ENCODE measurements at regions not wholly inside any gene's neighbourhood (a gene's known extent, or its start where the extent isn't known, plus 50 kb on each side); places are given as distances from the start of the nearest gene placed in this dataset.

- no peak for ATAC-seq (ENCODE audit: poor library complexity)
- CTCF ChIA-PET, result interaction anchor here (2.9 kb wide), 1 partner anchor 152 kb away, joined by 15 read pairs; no protein-coding TSS in a partner anchor
Observed at GRCh38 chr7:155192961-155193640, 104.6 kb upstream of the INSIG1 start.

GRCh38 chr7:155193716-155194115, 104.0 kb upstream of the INSIG1 start:
- Mint-ChIP-seq H3K27me3 (peaks cover 21% of the 10 kb centered on the region), H3K4me3 (no peak overlapping the region), H3K27ac (no peak overlapping the region), H3K36me3 (ENCODE audit: low read depth) (no peaks in the 10 kb centered on the region), H3K4me1 (ENCODE audit: low read depth) (no peaks in the 10 kb centered on the region), H3K9me3 (peaks cover 6% of the 10 kb centered on the region)
- ChIA-PET POLR2A (no interaction called here), CTCF (interaction anchor here (2.9 kb wide), 1 partner anchor 151 kb away, joined by 15 read pairs; no protein-coding TSS in a partner anchor)
- Histone ChIP-seq H3K27me3 (ENCODE audit: control insufficient read depth in 1 of 2, insufficient read depth in 2 of 2, low read length in 2 of 2) (no peaks in the 10 kb centered on the region), H3K4me3 (ENCODE audit: low read length) (no peak overlapping the region), H3K4me1 (ENCODE audit: insufficient read depth, low read length) (peaks cover 5% of the 10 kb centered on the region), H3K27ac (ENCODE audit: low read depth in 1 of 2, low read length in 2 of 2) (no peak overlapping the region), H3K9me3 (ENCODE audit: control insufficient read depth in 1 of 2, insufficient read depth in 1 of 2, low read length in 2 of 2) (peaks cover 16 to 19% of the 10 kb centered on the region in 2 experiments), H3K36me3 (ENCODE audit: insufficient read depth, low read length) (no peaks in the 10 kb centered on the region)
- ATAC-seq (ENCODE audit: poor library complexity) (no peak), DNase-seq (no peak)
- intact Hi-C loops (cut with DNase I, micrococcal nuclease), result loop anchor here (5.0 kb wide), 2 partner anchors 104 to 266 kb away; partner anchors contain the start of gene INSIG1 (in 1 of the 2)
- TF ChIP-seq CTCF (IDR thresholded peaks at IDR 0.05), result no peak

More at GRCh38 chr7:155192961-155193640, 104.6 kb upstream of the INSIG1 start:
- peaks cover 13 to 16% of the 10 kb centered on the region in 2 experiments for H3K9me3 ChIP-seq (ENCODE audit: control insufficient read depth in 1 of 2, insufficient read depth in 1 of 2, low read length in 2 of 2)
- no peaks in the 10 kb centered on the region for H3K36me3 ChIP-seq (ENCODE audit: insufficient read depth, low read length)
- intact Hi-C loops (cut with DNase I, micrococcal nuclease), result loop anchor here (5.0 kb wide), 2 partner anchors 104 to 266 kb away; partner anchors contain the start of gene INSIG1 (in 1 of the 2)
- Mint-ChIP-seq H3K27ac (no peak overlapping the region), H3K4me1 (ENCODE audit: low read depth) (no peaks in the 10 kb centered on the region), H3K4me3 (no peak overlapping the region), H3K9me3 (peaks cover 6% of the 10 kb centered on the region), H3K27me3 (peaks cover 26% of the 10 kb centered on the region), H3K36me3 (ENCODE audit: low read depth) (no peaks in the 10 kb centered on the region)
- H3K27ac ChIP-seq (ENCODE audit: low read depth in 1 of 2, low read length in 2 of 2), result no peak overlapping the region
- H3K27me3 ChIP-seq (ENCODE audit: control insufficient read depth in 1 of 2, insufficient read depth in 2 of 2, low read length in 2 of 2), result no peaks in the 10 kb centered on the region
- H3K4me1 ChIP-seq (ENCODE audit: insufficient read depth, low read length), result peaks cover 5% of the 10 kb centered on the region
- no peak for TF ChIP-seq CTCF (IDR thresholded peaks at IDR 0.05)
- H3K4me3 ChIP-seq (ENCODE audit: low read length), result no peak overlapping the region
- no peak for DNase-seq
- POLR2A ChIA-PET, result no interaction called here

- H3K4me1 ChIP-seq (ENCODE audit: insufficient read depth, low read length), result peaks cover 5% of the 10 kb centered on the region
- Mint-ChIP-seq H3K36me3 (ENCODE audit: low read depth) (no peaks in the 10 kb centered on the region), H3K27ac (no peak overlapping the region), H3K27me3 (peaks cover 20% of the 10 kb centered on the region), H3K4me3 (no peak overlapping the region), H3K9me3 (peaks cover 6% of the 10 kb centered on the region), H3K4me1 (ENCODE audit: low read depth) (no peaks in the 10 kb centered on the region)
- no peak for TF ChIP-seq CTCF (IDR thresholded peaks at IDR 0.05)
- ATAC-seq (ENCODE audit: poor library complexity) (no peak), DNase-seq (no peak)
- H3K9me3 ChIP-seq (ENCODE audit: control insufficient read depth in 1 of 2, insufficient read depth in 1 of 2, low read length in 2 of 2), result peaks cover 16 to 19% of the 10 kb centered on the region in 2 experiments
- ChIA-PET POLR2A (no interaction called here), CTCF (interaction anchor here (2.9 kb wide), 1 partner anchor 150 kb away, joined by 15 read pairs; no protein-coding TSS in a partner anchor)
- H3K36me3 ChIP-seq (ENCODE audit: insufficient read depth, low read length), result no peaks in the 10 kb centered on the region
- intact Hi-C loops (cut with DNase I, micrococcal nuclease), result loop anchor here (5.0 kb wide), 2 partner anchors 103 to 267 kb away; partner anchors contain the start of gene INSIG1 (in 1 of the 2)
- H3K4me3 ChIP-seq (ENCODE audit: low read length), result no peak overlapping the region
- no peaks in the 10 kb centered on the region for H3K27me3 ChIP-seq (ENCODE audit: control insufficient read depth in 1 of 2, insufficient read depth in 2 of 2, low read length in 2 of 2)
- H3K27ac ChIP-seq (ENCODE audit: low read depth in 1 of 2, low read length in 2 of 2), result no peak overlapping the region
Observed at GRCh38 chr7:155194382-155195140, 103.1 kb upstream of the INSIG1 start.
